ENCODE measurements at regions not wholly inside any gene's neighbourhood (a gene's known extent, or its start where the extent isn't known, plus 50 kb on each side); places are given as distances from the start of the nearest gene placed in this dataset.
"Not testable (repeated sequence)": the region's sequence is repeated elsewhere in the genome, so short reads cannot be mapped to it uniquely, and the experiment has no call there.

DNA sequence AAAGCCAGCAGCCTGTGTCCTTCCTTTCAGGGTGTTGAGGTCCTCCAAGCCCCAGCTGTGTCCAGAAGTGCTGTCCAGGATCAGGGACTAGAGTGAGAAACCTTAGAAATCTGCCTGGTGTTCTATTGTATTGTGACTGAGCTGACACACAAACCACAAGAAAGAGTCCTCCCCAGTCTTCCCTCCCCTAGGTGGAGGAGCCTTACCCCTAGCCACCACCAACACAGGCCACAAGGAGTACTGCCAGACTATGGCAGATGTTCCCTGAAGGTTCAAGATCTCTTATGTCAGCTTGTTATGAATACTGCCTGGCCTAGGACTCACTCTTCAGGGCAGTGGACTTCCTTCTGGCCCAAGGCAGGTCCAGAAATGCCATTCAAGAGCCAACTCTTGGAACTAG lies 514.1 kb upstream of the PITX2 start:
- no peak for DNase-seq (ENCODE audit: low spot score)

- no peak for DNase-seq (ENCODE audit: low spot score)
Observed at GRCh38 chr4:111143510-111143909, 520.6 kb upstream of the PITX2 start.

DNA sequence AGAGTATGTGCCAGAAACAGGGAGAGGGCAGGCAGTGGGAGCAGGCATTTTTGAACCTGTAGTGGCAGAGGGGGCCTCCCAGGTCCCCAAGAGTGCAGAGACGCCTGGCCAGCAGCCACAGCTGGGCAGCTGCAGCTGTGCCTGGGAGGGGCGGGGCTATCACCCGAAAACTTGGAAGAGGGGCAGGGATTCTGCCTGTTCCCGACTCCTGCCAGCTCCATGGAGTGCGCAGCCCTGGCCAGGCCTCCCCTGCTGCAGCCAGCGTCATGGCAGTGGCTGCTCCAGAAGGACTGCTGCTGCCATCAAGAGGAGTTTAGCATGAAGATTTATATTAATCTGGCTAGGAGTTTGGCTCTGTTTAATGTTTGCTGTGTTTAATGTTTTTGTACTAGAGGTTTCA lies 532.1 kb upstream of the PITX2 start:
- no peak for DNase-seq (ENCODE audit: low spot score)

DNA sequence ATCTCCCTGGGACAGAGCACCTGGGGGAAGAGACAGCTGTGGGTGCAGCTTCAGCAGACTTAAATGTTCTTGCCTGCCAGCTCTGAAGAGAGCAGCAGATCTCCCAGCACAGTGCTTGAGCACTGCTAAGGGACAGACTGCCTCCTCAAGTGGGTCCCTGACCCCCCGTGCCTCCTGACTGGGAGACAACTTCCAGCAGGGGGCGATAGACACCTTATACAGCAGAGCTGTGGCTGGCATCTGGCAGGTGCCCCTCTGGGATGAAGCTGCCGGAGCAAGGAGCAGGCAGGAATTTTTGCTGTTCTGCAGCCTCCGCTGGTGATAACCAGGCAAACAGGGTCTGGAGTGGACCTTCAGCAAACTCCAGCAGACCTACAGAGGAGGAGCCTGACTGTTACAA lies 541.7 kb upstream of the PITX2 start:
- DNase-seq (ENCODE audit: low spot score): not testable (repeated sequence)

GRCh38 chr4:111174331-111174730 lies 551.5 kb upstream of the PITX2 start:
- no peak for DNase-seq (ENCODE audit: low spot score)

DNA sequence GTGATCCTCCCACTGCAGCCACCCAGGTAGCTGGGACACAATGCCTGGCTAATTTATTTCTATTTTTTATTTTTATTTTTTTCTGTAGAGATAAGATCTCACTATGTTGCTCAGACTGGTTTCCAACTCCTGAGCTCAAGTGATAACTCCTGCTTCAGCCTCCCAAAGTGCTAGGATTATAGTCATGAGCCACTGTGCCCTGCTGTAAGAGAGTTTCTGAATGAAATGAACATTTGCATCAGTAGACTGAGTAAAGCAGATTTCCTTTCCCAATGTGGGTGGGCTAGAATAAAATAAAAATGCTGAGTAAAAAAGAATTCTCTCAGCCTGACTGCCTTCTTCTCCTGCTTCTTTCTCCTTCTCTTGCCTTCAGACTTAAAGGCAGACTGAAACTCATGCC lies 555.4 kb upstream of the PITX2 start:
- DNase-seq (ENCODE audit: low spot score): no peak

GRCh38 chr4:111187108-111187507 lies 564.2 kb upstream of the PITX2 start:
- DNase-seq (ENCODE audit: low spot score): no peak

GRCh38 chr4:111198446-111198845 lies 575.6 kb upstream of the PITX2 start:
- no peak for DNase-seq (ENCODE audit: low spot score)

DNA sequence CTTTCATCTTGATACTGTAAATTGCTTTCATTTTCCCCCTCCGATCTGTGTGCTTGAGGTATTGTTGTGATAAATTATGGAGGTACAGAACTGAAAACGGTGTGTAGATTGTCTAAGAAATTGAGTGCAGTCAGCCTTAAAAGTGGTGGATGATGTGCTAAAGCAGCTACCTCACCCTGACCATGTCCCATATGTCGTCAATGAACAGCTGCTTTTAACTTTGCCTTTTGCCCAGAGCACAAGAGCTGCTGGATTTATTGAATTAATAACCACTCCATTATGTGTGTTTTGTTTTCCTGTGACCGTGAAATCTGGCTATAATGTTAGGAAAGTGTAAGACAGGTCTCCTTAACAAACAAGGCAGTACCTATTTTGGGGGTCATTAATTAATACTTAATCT lies 581.9 kb upstream of the PITX2 start:
- no peak for DNase-seq (ENCODE audit: low spot score)

DNA sequence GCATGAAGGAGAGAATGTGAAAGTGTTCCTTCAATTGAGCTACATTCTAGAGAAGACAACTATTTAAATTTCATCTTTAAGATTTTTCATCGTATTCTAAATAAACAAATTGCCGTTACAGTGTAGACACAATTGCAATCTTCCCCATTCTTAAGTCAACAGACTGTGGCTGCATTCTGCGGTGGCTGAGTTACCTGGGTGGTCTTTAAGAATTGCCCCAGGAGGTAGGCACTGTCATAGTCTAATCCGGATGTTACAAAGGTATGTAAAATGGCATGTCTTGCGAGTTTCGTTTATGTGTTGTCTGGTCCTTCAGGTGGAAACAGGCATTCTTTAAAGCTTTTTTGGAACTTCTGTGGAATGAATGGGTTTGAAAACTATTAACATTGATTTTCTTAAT lies 586.1 kb upstream of the PITX2 start:
- no peak for DNase-seq (ENCODE audit: low spot score)

DNA sequence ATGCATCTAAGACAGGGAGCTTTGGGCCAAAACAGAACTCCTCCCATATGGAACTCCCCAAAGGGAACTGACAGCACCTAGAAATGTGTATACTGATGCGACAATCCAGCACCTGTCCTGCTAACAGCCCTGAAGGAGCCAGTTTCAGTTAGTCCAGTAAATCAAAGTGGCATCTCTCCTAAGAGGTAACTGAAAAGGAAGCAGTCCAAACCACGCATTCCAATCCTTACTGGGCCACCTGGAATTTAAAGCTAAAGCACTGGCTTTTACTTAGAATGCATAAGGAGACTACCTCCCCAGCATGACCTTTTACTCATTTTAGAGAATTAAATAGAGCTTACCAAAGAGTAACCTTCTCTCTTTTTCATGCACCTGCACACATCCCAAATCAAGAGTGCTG lies 586.8 kb upstream of the PITX2 start:
- no peak for DNase-seq (ENCODE audit: low spot score)

DNA sequence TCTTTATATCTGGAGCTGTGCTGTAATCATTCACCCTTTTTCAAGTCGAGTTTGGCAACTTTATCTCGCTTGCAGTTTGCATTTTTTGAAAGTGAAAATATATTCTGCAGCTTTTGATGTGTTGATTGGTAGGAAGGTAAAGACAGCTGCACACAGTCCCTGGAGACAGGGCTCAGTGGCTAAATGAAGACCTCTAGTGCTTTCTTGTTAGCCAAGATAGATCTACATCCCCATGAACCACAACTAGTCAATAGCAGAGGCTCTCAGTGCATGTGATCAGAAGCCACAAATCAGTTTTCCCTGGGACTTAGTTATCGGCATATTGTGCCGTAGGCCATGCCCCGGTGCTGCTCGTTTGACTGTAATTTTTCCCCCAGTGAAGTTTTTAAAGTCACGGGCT lies 587.7 kb upstream of the PITX2 start:
- DNase-seq (ENCODE audit: low spot score): no peak

DNA sequence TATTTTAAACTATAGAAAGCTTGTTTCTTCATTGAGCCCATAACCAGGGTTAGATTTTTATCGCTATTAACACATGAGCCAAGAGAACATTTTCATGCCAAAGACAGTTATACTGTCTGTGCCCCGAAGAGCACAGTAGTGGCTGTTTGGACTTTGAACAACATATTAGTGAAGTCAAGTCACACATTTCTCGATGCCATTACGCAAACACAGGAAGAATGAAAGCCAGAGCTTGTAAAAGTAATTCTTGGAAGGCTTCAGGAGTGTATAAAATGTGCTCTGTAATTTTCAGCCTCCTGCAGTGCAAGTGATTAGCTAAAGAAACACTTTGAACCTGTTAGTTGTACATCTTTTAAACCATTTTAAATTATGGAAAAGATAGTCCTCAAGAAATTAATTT lies 590.7 kb upstream of the PITX2 start:
- DNase-seq (ENCODE audit: low spot score): peak; percentile 14

DNA sequence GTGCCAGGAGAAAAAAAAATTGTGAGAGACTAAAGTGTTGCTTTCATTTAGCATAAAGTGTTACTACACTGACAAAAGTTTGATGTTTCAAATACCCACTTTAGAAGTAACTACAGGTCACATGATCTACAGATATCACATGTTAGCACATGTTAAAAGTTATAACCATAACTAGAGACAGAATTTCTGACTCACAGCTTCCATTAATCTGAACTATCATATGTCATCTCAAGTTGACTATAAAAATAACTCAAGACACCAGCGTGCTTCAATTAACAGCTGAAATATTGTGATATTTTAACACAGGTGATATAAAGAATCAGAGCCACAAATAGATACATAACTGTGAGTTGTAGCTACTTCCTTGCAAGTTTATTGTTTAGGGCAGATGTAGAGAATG lies 591.5 kb upstream of the PITX2 start:
- DNase-seq (ENCODE audit: low spot score): no peak

DNA sequence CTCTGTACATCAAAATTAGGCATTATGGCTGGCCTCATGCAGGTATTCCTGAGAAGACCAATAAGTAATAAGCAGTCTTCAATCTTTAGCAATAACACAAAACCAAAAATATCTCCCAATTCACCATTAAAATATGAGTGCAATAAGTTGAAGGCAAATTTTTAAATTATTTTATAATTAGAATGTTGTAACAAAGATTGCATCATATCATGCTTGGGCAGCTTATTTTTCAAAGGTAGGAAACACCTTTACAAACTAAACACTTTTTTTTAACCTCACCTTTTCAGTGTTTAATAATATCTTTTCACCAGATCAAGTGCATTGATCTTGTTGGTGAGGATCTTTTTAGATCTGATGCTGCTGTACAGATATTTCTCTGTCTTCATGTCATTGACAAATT lies 592.9 kb upstream of the PITX2 start:
- no peak for DNase-seq (ENCODE audit: low spot score)

- no peak for DNase-seq (ENCODE audit: low spot score)
Observed at GRCh38 chr4:111216791-111217190, 593.9 kb upstream of the PITX2 start.

GRCh38 chr4:111221371-111221770 lies 598.5 kb upstream of the PITX2 start:
- no peak for DNase-seq (ENCODE audit: low spot score)

DNA sequence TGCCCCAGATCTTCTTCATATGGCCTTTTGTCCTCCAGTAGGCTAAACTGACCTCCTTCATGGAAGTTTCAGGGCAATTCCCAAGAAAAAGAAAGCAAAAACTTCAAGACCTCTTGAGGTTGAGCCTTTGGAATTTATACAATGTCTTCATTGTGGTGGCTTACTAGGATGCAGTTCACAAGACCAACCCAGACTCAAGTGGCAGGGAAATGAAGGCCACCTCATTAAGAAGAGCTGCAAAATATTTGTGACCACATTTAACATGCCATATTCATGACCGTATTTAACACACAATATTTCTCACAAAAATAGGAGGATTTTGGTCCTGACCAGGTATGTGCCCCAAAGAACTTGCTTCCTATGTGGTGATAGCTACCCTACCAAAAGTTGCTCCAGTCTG lies 605.5 kb upstream of the PITX2 start:
- peak; percentile 33 for DNase-seq (ENCODE audit: low spot score)

- peak; percentile 12 for DNase-seq (ENCODE audit: low spot score)
Observed at GRCh38 chr4:111228874-111229273, 606.0 kb upstream of the PITX2 start.

DNA sequence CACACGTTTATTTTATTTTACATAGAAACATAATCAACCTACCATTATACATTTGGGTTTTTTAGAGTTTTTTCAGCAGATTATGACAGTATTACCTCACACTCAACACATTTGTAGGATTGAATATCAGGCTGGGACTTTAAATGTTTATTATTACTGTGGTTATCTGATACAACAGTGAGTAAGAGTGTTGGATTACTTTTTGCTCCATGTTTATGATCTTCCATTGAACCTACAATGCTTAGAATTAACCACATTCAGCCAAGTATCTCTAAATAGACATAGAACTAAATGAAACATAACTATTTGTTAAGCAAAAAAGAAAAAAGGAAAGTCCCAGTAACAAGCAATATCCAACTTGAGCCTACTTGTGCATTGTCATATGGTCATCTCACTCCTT lies 607.4 kb upstream of the PITX2 start:
- no peak for DNase-seq (ENCODE audit: low spot score)

DNA sequence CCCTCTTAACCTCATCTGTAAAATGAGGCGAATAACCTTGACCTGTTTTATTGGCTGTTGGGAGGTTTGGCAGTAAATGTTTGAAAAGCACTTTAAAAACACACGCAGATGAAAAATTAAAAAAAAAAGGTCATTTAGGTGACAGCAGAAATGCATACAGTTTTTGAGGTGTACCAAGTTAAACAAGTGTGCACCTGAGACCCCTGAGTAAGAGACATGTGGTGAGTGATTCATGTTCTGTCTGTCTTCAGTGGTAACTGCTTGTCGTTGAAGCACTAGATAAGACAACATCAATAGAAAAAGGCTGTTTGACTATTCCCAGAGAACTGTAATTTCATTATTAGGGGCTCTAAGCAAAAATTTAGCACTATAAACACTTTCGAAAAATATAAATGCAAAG lies 608.4 kb upstream of the PITX2 start:
- DNase-seq (ENCODE audit: low spot score): no peak

- no peak for DNase-seq (ENCODE audit: low spot score)
Observed at GRCh38 chr4:111234939-111235338, 612.1 kb upstream of the PITX2 start.

DNA sequence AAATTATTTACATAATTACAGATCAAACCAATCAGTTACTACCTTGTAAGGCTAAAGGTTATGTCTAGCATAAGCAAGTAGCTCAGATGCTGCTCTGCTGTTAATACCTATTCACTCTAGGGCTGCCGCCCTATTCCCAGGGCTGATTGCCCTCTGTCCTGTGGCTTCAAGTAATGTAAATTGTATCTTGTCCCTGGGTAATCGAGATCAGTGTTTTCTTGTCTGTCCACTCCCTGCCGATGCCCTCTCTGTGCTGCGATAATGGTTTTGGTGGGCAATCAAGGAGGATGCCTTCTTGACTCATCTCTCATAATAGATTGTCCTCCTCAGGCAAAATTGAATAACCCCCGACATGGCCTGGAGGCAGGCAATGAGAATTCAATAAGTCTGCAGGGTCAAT lies 641.0 kb upstream of the PITX2 start:
- no peak for DNase-seq (ENCODE audit: low spot score)

GRCh38 chr4:111266937-111267336 lies 644.1 kb upstream of the PITX2 start:
- DNase-seq (ENCODE audit: low spot score): no peak

GRCh38 chr4:111267786-111268185 lies 644.9 kb upstream of the PITX2 start:
- DNase-seq (ENCODE audit: low spot score): no peak

All from AG20443 (cell line).